T-helper 17 cell (primary cell): ENCODE measurements at regions not wholly inside any gene's neighbourhood (a gene's known extent, or its start where the extent isn't known, plus 50 kb on each side); places are given as distances from the start of the nearest gene placed in this dataset.
"Not testable (repeated sequence)": the region's sequence is repeated elsewhere in the genome, so short reads cannot be mapped to it uniquely, and the experiment has no call there.

Source experiments
- ATAC-seq: fragments of 150-1000 bp; cut with Tn5 transposase; 2 replicates; pipeline ENCODE4 v1.10.0; 2021; ENCODE audit warnings: mild to moderate bottlenecking, moderate library complexity
- DNase-seq, 3 donors: peaks; one replicate each; pipeline versions ENCODE4 v3.0.0 to v3.0.0-alpha.2; 2020 to 2021
- H3K9me3 ChIP-seq: one replicate; pipeline ENCODE4 v1.7.0; 2013; ENCODE audit warnings: low read length, mild to moderate bottlenecking; ENCODE audit not compliant: control insufficient read depth, poor library complexity, severe bottlenecking
- H3K27ac Mint-ChIP-seq: one replicate; pipeline ENCODE4 v1.8.0; 2022; ENCODE audit warnings: mild to moderate bottlenecking, moderate library complexity, mixed read lengths
- H3K27me3 Mint-ChIP-seq: one replicate; pipeline ENCODE4 v1.8.0; 2022; ENCODE audit warnings: mixed read lengths
- H3K36me3 Mint-ChIP-seq: one replicate; pipeline ENCODE4 v1.8.0; 2022; ENCODE audit warnings: low read depth, mixed read lengths
- H3K4me1 Mint-ChIP-seq: one replicate; pipeline ENCODE4 v1.8.0; 2022; ENCODE audit warnings: mild to moderate bottlenecking, mixed read lengths
- H3K4me3 Mint-ChIP-seq: one replicate; pipeline ENCODE4 v1.8.0; 2022; ENCODE audit warnings: mild to moderate bottlenecking, moderate library complexity, mixed read lengths

DNA sequence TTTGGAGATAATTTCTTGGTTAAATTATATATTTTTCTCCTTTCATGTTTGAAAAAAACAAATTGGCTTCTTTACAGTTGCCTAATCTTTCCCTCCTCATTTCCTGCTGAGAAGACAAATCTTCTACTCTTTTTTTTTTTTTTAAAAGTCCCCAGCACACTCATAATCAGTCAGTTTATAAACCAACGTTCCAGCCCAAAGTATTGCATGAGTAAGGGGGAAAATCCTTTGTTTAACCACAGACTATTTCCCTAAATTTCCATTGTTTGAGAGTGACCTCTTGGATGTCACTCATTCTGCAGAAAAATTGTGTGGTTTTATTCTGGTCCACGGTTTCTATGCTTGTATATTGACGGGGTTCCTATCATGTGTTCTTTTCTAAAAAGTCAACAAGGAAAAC lies 55.1 kb upstream of the TLR4 start:
- H3K9me3 ChIP-seq = no peaks in the 10 kb centered on the region
- H3K4me1 Mint-ChIP-seq = peaks cover 9% of the 10 kb centered on the region
- no peak overlapping the region for H3K27ac Mint-ChIP-seq
- H3K4me3 Mint-ChIP-seq = no peak overlapping the region
- peaks cover 55% of the 10 kb centered on the region for H3K27me3 Mint-ChIP-seq
- DNase-seq (no peak), ATAC-seq (no peak)
- H3K36me3 Mint-ChIP-seq = peaks cover 2% of the 10 kb centered on the region

GRCh38 chr9:117644932-117645636 lies 59.1 kb upstream of the TLR4 start:
- ATAC-seq (peak; percentile 16), DNase-seq (no peak)
- Mint-ChIP-seq H3K27ac (peak overlapping the region; percentile 14), H3K36me3 (peaks cover 2% of the 10 kb centered on the region), H3K4me1 (peaks cover 9% of the 10 kb centered on the region), H3K4me3 (peak overlapping the region; percentile 15), H3K27me3 (peaks cover 61% of the 10 kb centered on the region)
- H3K9me3 ChIP-seq = no peaks in the 10 kb centered on the region

GRCh38 chr9:117644133-117644931 lies 59.9 kb upstream of the TLR4 start:
- H3K27ac Mint-ChIP-seq = peak overlapping the region; percentile 14

GRCh38 chr9:117643288-117643654 lies 60.9 kb upstream of the TLR4 start:
- no peak overlapping the region for H3K27ac Mint-ChIP-seq

More at GRCh38 chr9:117644133-117644931, 59.9 kb upstream of the TLR4 start:
- H3K9me3 ChIP-seq = no peaks in the 10 kb centered on the region
- peaks cover 2% of the 10 kb centered on the region for H3K36me3 Mint-ChIP-seq
- peak; percentile 10 to 38 (median 17) for DNase-seq
- peak; percentile 68 for ATAC-seq
- peaks cover 53% of the 10 kb centered on the region for H3K27me3 Mint-ChIP-seq
- H3K4me1 Mint-ChIP-seq = peaks cover 11% of the 10 kb centered on the region
- H3K4me3 Mint-ChIP-seq = no peak overlapping the region

GRCh38 chr9:117642571-117643287 lies 61.5 kb upstream of the TLR4 start:
- H3K4me3 Mint-ChIP-seq, H3K27ac Mint-ChIP-seq, H3K9me3 ChIP-seq, ATAC-seq, H3K36me3 Mint-ChIP-seq: not testable (repeated sequence)
- peak in 1 of 3 donors; percentile 7 for DNase-seq
- Mint-ChIP-seq H3K27me3 (peaks cover 48% of the 10 kb centered on the region), H3K4me1 (peaks cover 11% of the 10 kb centered on the region)

More at GRCh38 chr9:117643288-117643654, 60.9 kb upstream of the TLR4 start:
- H3K9me3 ChIP-seq = no peaks in the 10 kb centered on the region
- no peak overlapping the region for H3K4me3 Mint-ChIP-seq
- no peak for DNase-seq
- H3K27me3 Mint-ChIP-seq = peaks cover 48% of the 10 kb centered on the region
- H3K4me1 Mint-ChIP-seq = peaks cover 11% of the 10 kb centered on the region
- peaks cover 2% of the 10 kb centered on the region for H3K36me3 Mint-ChIP-seq
- ATAC-seq = no peak

DNA sequence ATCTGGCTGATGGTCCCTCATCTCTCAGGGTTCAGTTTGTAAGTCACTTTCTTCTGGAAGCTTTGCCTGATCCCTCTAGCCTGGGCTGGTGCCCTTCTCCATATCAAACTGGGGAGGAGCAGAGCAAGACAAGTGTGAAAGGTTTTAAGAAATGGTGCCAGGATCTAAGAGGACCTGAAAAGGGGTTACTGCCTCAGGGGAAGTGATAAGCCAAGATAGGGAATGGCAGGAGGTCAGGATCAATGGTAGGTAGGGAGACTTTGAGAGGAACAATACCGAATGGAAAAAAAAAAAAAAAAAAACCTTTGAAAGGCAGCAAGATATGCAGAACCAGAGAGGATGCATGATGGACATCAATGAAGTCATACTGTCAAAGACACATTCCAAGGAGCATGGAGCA lies 67.5 kb upstream of the TLR4 start:
- no peaks in the 10 kb centered on the region for H3K9me3 ChIP-seq
- peaks cover 2% of the 10 kb centered on the region for H3K4me1 Mint-ChIP-seq
- no peak overlapping the region for H3K4me3 Mint-ChIP-seq
- no peak for DNase-seq
- no peak overlapping the region for H3K27ac Mint-ChIP-seq
- no peak for ATAC-seq
- H3K36me3 Mint-ChIP-seq = no peaks in the 10 kb centered on the region
- H3K27me3 Mint-ChIP-seq = peaks cover 13% of the 10 kb centered on the region

- DNase-seq = no peak
- Mint-ChIP-seq H3K27me3 (no peaks in the 10 kb centered on the region), H3K27ac (no peak overlapping the region), H3K36me3 (no peaks in the 10 kb centered on the region), H3K4me3 (no peak overlapping the region), H3K4me1 (no peaks in the 10 kb centered on the region)
- no peak for ATAC-seq
- H3K9me3 ChIP-seq = peaks cover 7% of the 10 kb centered on the region
These were observed 79.0 kb upstream of the TLR4 start for GRCh38 chr9:117625154-117625553.

GRCh38 chr9:117624106-117624505 lies 80.1 kb upstream of the TLR4 start:
- Mint-ChIP-seq H3K27me3 (no peaks in the 10 kb centered on the region), H3K36me3 (no peaks in the 10 kb centered on the region), H3K4me1 (no peaks in the 10 kb centered on the region), H3K4me3 (no peak overlapping the region), H3K27ac (no peak overlapping the region)
- peaks cover 7% of the 10 kb centered on the region for H3K9me3 ChIP-seq
- DNase-seq (no peak), ATAC-seq (no peak)

GRCh38 chr9:117622347-117622746 lies 81.9 kb upstream of the TLR4 start:
- Mint-ChIP-seq H3K4me3 (no peak overlapping the region), H3K27ac (no peak overlapping the region), H3K27me3 (no peaks in the 10 kb centered on the region), H3K36me3 (no peaks in the 10 kb centered on the region), H3K4me1 (no peaks in the 10 kb centered on the region)
- peaks cover 7% of the 10 kb centered on the region for H3K9me3 ChIP-seq
- ATAC-seq = no peak
- DNase-seq = no peak

- Mint-ChIP-seq H3K27me3 (no peaks in the 10 kb centered on the region), H3K36me3 (no peaks in the 10 kb centered on the region), H3K4me3 (no peak overlapping the region), H3K27ac (no peak overlapping the region), H3K4me1 (no peaks in the 10 kb centered on the region)
- DNase-seq (no peak), ATAC-seq (no peak)
- no peaks in the 10 kb centered on the region for H3K9me3 ChIP-seq
These were observed 87.8 kb upstream of the TLR4 start for GRCh38 chr9:117616431-117616831.

DNA sequence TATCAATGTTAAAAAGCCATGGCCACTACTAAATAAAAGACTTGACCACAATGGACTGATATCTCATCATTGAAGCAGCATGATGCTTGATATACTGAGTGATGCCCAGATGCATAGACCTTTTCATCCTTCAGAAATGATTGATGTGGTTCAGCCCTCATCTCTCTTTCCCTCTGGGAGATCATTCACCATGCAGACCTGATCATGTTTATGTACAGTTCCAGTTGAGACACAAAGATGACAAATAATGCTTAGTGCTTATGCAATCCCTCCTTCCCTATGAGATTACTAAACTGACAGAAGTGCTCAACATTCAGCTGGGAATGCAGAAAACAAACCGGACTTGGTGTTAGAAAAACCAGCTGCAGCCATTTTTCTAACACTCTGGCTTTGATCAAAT lies 91.9 kb upstream of the TLR4 start:
- no peaks in the 10 kb centered on the region for H3K36me3 Mint-ChIP-seq

DNA sequence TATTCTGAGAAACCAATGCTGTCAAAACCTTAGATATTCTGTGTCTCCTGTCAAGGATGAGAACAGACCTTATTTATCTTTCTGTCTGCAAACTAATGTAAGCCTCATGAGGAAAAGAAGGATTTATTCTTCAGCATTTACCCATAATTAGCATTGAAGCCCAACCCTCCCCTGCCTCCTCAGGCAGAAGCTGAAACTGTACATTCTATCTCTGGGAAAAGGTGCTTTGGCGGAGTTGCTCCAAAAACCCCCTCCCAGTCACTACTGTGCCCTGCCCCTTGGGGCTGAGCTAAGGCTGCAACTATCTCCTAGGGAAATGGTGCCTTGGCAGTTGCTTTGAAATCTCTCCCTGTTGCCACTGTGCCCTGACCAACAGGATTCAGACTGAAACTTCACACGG lies 106.2 kb upstream of the TLR4 start:
- H3K27me3 Mint-ChIP-seq = no peaks in the 10 kb centered on the region
- DNase-seq (no peak), ATAC-seq (no peak)
- H3K4me3 Mint-ChIP-seq = no peak overlapping the region
- no peaks in the 10 kb centered on the region for H3K9me3 ChIP-seq
- H3K4me1 Mint-ChIP-seq = no peaks in the 10 kb centered on the region
- H3K27ac Mint-ChIP-seq = no peak overlapping the region
- no peaks in the 10 kb centered on the region for H3K36me3 Mint-ChIP-seq

More for the DNA sequence above, 91.9 kb upstream of the TLR4 start:
- no peaks in the 10 kb centered on the region for H3K27me3 Mint-ChIP-seq
- no peak overlapping the region for H3K4me3 Mint-ChIP-seq
- no peak overlapping the region for H3K27ac Mint-ChIP-seq
- no peak for DNase-seq
- H3K9me3 ChIP-seq = no peaks in the 10 kb centered on the region
- ATAC-seq = no peak
- no peaks in the 10 kb centered on the region for H3K4me1 Mint-ChIP-seq

DNA sequence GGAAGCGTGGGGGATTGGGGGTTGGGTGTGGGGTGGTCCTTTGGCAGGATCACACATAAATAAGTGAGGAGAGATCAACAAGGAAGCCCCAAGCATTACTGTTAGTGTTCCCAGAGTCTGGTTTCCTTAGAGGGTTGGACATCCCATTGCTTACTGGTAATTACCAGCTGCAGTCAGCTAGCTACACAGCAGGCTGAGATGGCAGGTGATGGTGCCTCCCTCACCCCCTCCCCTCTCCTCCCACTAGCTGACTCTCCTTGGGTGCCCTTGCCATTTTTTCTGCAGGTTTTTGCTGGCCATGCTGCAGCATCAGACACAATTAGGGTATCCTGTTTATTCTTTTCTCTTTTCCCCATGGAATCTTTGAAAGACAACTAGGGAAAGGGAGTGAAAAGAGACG lies 107.5 kb upstream of the TLR4 start:
- Mint-ChIP-seq H3K27ac (no peak overlapping the region), H3K36me3 (no peaks in the 10 kb centered on the region), H3K4me3 (no peak overlapping the region), H3K4me1 (no peaks in the 10 kb centered on the region), H3K27me3 (no peaks in the 10 kb centered on the region)
- no peak for DNase-seq
- ATAC-seq = no peak
- no peaks in the 10 kb centered on the region for H3K9me3 ChIP-seq
